C4-2B (cell line): ENCODE measurements at regions not wholly inside any gene's neighbourhood (a gene's known extent, or its start where the extent isn't known, plus 50 kb on each side); places are given as distances from the start of the nearest gene placed in this dataset.

ENCODE experiments used
- ZFX ChIP-seq: fragments of 450-650 bp; IDR thresholded peaks from 2 replicates; pipeline ENCODE4 v1.6.1; 2017
- TF ChIP-seq, protein P1 (sequence below): fragments of 450-650 bp; conservative IDR thresholded peaks from 2 replicates; pipeline ENCODE4 v1.5.1; 2017; ENCODE audit warnings: mild to moderate bottlenecking

- TF ChIP-seq, protein P1, sequence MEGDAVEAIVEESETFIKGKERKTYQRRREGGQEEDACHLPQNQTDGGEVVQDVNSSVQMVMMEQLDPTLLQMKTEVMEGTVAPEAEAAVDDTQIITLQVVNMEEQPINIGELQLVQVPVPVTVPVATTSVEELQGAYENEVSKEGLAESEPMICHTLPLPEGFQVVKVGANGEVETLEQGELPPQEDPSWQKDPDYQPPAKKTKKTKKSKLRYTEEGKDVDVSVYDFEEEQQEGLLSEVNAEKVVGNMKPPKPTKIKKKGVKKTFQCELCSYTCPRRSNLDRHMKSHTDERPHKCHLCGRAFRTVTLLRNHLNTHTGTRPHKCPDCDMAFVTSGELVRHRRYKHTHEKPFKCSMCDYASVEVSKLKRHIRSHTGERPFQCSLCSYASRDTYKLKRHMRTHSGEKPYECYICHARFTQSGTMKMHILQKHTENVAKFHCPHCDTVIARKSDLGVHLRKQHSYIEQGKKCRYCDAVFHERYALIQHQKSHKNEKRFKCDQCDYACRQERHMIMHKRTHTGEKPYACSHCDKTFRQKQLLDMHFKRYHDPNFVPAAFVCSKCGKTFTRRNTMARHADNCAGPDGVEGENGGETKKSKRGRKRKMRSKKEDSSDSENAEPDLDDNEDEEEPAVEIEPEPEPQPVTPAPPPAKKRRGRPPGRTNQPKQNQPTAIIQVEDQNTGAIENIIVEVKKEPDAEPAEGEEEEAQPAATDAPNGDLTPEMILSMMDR: no peak
- no peak for TF ChIP-seq ZFX
These were observed 679.4 kb upstream of the USP24 start for GRCh38 chr1:55894521-55894920.
